ENCODE measurements at regions not wholly inside any gene's neighbourhood (a gene's known extent, or its start where the extent isn't known, plus 50 kb on each side); places are given as distances from the start of the nearest gene placed in this dataset.
"Not testable (repeated sequence)": the region's sequence is repeated elsewhere in the genome, so short reads cannot be mapped to it uniquely, and the experiment has no call there.

DNA sequence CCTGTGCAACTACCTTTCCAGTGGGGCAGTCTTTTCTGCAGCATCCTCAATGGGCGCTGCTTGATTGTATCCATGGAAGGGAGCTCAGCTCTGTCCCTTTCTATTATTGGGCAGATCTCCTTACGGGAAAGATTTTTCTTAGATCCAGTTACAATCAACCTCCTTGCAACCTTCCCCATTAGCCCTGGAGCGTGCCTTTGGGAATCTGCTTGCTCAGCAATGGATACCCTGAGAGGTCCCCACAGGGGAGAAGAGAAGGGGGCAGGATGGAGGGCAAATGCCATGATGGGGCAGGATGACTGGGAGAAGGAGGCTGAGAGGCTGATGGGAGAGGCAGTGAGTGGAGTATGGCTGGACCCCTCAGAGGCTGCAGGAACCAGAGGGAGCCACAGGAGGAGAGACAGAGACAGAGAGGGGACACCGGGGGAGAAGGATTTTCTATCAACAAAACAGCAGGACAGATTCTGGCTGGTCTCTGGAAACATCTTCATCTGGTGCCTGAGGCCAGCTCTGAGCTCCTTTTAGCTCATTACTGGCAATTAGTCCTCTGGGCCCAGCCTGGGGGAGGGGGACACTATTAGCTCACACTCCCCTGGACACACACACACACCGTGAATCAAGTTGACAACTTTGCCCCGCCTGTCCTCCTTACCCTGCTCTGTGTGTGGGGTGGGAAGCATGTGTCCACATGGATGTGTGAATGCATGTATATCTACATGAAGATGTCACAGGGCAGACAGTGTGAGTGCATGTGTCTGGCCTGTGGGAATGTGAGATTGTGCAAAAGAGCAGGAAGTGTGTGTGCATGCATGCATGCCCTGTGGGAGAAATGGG lies 80.8 kb upstream of the PAX2 start:
- peaks cover under 1% of the 10 kb centered on the region for H3K4me1 Mint-ChIP-seq (ENCODE audit: low read depth)
- no peaks in the 10 kb centered on the region for H3K36me3 Mint-ChIP-seq (ENCODE audit: low read depth)
- peaks cover 80% of the 10 kb centered on the region for H3K27me3 Mint-ChIP-seq
- H3K9me3 Mint-ChIP-seq, result no peaks in the 10 kb centered on the region
- no peak for DNase-seq
- no peak overlapping the region for H3K27ac Mint-ChIP-seq
- no peak overlapping the region for H3K4me3 Mint-ChIP-seq

DNA sequence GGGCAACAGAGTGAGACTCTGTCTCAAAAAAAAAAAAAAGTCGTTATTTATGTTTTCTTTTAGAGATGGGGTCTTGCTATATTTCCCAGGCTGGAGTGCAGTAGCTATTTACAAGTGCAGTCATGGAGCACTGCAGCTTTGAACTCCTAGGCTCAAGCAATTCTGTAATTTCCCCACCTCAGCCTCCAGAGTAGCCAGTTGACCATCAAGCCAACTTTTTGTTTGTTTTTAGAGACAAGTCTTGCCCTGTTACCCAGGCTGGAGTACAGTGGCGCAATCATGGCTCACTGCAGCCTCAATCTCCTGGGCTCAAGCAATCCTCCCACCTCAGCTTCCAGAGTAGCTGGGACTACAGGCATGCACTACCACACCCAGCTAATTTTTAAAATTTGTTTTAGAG lies 78.7 kb upstream of the PAX2 start:
- not testable (repeated sequence) for H3K9me3 Mint-ChIP-seq; H3K4me1 Mint-ChIP-seq (ENCODE audit: low read depth); DNase-seq; H3K36me3 Mint-ChIP-seq (ENCODE audit: low read depth); H3K4me3 Mint-ChIP-seq; H3K27ac Mint-ChIP-seq
- peaks cover 79% of the 10 kb centered on the region for H3K27me3 Mint-ChIP-seq

DNA sequence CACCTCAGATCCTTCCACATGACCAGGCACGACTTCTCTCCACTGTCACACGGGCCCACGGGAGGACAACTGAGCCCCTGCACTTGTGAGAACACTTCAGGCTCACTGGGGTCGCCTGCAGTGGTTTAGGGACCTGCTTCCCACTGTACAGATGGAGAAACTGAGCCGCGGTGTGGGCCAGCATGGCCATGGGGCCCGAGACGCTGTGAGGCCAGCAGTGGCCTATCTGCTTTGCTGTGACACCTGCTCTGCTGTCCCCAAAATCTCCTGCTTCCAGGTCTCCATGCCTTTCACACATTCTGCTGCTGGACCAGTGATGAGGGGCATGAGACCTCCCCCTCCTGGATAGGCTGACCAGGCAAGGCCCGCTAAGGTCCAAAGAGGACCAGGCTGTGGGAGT lies 75.8 kb upstream of the PAX2 start:
- Mint-ChIP-seq H3K27me3 (peaks cover 85% of the 10 kb centered on the region), H3K4me3 (no peak overlapping the region), H3K36me3 (ENCODE audit: low read depth) (no peaks in the 10 kb centered on the region), H3K4me1 (ENCODE audit: low read depth) (peaks cover 5% of the 10 kb centered on the region), H3K27ac (no peak overlapping the region), H3K9me3 (no peaks in the 10 kb centered on the region)
- DNase-seq, result no peak

DNA sequence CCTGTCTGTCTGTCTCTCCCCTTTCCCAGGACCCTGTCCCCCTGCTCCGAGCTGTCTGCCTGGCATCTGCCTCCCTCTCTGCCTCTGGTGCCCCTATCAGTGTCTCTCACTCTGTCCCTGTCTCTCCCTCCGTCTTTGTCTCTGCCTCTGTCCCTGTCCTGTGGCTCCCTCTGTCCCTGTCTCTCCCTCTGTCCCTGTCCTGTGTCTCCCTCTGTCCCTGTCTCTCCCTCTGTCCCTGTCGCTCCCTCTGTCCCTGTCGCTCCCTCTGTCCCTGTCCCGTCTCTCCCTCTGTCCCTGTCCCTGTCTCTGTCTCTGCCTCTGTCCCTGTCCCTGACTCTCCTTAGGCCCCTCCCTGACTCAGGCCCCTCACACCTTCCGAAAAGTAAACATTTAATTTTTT lies 75.0 kb upstream of the PAX2 start:
- DNase-seq, result no peak
- no peaks in the 10 kb centered on the region for H3K9me3 Mint-ChIP-seq
- peaks cover 83% of the 10 kb centered on the region for H3K27me3 Mint-ChIP-seq
- H3K36me3 Mint-ChIP-seq (ENCODE audit: low read depth), result no peaks in the 10 kb centered on the region
- peaks cover 5% of the 10 kb centered on the region for H3K4me1 Mint-ChIP-seq (ENCODE audit: low read depth)
- H3K4me3 Mint-ChIP-seq, result no peak overlapping the region
- no peak overlapping the region for H3K27ac Mint-ChIP-seq

DNA sequence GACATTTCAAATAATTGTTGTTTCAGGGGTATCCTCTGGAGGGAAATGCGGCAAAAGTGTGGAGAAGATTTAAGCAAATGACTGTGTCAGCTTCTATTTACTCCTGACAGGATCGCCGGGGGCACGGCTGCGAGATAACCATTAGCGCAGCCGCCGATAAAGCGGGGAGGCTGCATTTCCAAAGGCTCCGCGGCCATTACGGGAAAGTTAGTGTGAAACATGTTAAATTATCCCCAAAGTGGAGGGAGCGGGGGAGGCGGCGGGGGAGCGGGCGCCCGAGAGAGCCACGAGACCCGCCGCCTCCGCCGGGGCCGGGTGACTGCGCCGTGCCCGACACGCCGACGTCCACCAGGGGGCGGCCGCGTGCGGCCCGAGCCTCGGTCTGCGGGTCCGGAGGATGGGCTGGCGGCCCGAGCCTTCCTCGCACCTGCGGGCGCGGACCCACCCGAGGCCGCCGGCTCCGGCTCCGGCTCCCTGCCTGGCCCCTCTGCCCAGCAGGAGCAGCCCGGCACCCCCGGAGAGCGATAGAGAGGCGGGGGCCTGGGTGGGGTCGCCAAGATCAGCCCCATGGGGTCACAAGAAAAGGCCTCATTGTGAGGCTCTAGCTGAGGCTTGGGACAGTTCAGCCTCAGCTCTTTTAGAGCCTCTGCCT lies 74.4 kb upstream of the PAX2 start:
- no peak overlapping the region for H3K4me3 Mint-ChIP-seq
- H3K27me3 Mint-ChIP-seq, result peaks cover 86% of the 10 kb centered on the region
- no peak overlapping the region for H3K27ac Mint-ChIP-seq
- DNase-seq, result peak; percentile 81
- H3K9me3 Mint-ChIP-seq, result no peaks in the 10 kb centered on the region
- H3K36me3 Mint-ChIP-seq (ENCODE audit: low read depth), result no peaks in the 10 kb centered on the region
- H3K4me1 Mint-ChIP-seq (ENCODE audit: low read depth), result peaks cover 5% of the 10 kb centered on the region

DNA sequence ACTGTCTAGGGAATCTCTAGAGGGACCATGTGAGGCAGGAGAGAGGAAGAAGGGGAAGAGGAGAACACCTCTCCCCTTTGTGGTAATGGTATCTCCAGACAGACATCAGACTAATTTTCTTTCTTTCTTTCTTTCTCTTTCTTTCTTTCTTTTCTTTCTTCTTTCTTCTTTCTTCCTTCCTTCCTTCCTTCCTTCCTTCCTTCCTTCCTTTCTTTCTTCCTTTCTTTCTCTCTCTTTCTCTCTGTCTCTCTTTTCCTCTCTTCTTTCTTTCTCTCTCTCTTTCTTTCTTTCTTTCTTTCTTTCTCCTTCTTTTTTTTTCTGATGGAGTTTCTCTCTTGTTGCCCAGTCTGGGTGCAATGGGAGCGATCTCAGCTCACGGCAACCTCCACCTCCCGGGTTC lies 73.2 kb upstream of the PAX2 start:
- Mint-ChIP-seq H3K4me3 (no peak overlapping the region), H3K9me3 (no peaks in the 10 kb centered on the region), H3K27me3 (peaks cover 89% of the 10 kb centered on the region), H3K27ac (no peak overlapping the region), H3K4me1 (ENCODE audit: low read depth) (peaks cover 5% of the 10 kb centered on the region), H3K36me3 (ENCODE audit: low read depth) (no peaks in the 10 kb centered on the region)
- DNase-seq, result no peak

DNA sequence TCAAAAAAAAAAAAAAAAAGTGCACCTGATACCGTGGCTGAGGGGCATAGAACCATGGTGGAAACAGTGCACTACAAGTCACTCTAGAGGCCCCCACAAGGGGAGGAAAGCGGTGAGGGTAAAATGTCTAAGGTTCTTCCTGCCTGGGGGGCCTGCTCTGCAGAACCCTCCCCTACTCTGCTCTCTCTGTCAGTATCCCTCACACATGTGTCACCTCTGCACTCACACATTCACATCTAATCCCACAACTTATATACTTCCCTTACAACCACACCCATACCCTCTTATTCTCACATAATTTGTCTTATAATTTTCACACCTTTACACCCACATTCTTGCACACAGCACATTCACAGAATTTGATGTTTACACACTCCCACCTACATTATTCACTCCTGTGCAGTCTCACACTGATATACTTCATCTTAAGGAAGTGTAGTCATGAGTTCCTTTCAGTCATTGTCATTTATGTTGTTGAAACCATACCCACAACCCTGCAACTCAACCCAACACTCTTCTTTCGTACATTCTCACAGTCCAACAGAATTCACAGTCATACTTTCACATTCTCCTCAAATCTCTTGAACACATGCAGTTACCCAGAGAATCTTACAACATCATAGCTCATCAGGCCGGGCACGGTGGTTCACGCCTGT lies 68.0 kb upstream of the PAX2 start:
- Mint-ChIP-seq H3K4me1 (ENCODE audit: low read depth) (peaks cover 7% of the 10 kb centered on the region), H3K36me3 (ENCODE audit: low read depth) (no peaks in the 10 kb centered on the region), H3K27ac (no peak overlapping the region), H3K27me3 (peaks cover 89% of the 10 kb centered on the region), H3K4me3 (no peak overlapping the region), H3K9me3 (no peaks in the 10 kb centered on the region)
- no peak for DNase-seq

DNA sequence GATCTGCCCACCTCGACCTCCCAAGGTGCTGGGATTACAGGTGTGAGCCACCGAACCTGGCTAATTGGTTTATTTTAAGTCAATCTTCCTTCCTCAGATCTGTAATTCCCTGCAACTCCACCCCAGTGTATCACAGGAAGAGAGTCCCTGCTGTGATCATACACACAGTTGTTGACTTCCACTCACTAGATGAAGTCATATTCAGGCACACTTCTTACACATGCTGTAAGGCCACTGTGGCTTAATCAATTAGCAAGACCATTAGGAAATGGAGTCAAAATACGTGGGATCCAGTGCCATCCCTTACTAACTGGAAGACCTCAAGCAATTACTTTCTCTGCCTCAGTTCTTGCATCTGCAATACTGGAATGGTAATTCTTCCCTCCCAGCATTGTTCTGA lies 66.1 kb upstream of the PAX2 start:
- Mint-ChIP-seq H3K27me3 (peaks cover 88% of the 10 kb centered on the region), H3K36me3 (ENCODE audit: low read depth) (no peaks in the 10 kb centered on the region), H3K27ac (no peak overlapping the region), H3K4me1 (ENCODE audit: low read depth) (peaks cover 7% of the 10 kb centered on the region), H3K9me3 (no peaks in the 10 kb centered on the region), H3K4me3 (no peak overlapping the region)
- DNase-seq, result no peak

DNA sequence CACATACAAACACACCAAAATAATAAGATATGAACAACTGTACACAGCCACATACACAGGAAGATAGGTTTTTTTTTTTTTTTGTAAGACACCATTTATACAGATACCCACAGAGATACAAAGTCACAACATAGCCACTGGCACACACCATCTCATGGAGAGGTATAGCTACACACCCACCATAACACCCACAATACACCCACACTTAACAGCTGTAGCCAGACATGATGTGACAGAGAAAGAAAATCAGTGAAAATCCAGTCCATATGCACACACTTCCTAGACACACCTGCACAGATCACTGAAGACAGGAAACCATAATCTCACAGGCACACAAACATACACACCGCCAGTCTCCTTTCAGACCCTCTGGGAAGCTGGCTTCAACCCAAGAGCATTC lies 62.4 kb upstream of the PAX2 start:
- H3K27me3 Mint-ChIP-seq, result peaks cover 95% of the 10 kb centered on the region
- peaks cover 3% of the 10 kb centered on the region for H3K4me1 Mint-ChIP-seq (ENCODE audit: low read depth)
- H3K9me3 Mint-ChIP-seq, result no peaks in the 10 kb centered on the region
- no peak overlapping the region for H3K27ac Mint-ChIP-seq
- no peak for DNase-seq
- H3K4me3 Mint-ChIP-seq, result no peak overlapping the region
- no peaks in the 10 kb centered on the region for H3K36me3 Mint-ChIP-seq (ENCODE audit: low read depth)

DNA sequence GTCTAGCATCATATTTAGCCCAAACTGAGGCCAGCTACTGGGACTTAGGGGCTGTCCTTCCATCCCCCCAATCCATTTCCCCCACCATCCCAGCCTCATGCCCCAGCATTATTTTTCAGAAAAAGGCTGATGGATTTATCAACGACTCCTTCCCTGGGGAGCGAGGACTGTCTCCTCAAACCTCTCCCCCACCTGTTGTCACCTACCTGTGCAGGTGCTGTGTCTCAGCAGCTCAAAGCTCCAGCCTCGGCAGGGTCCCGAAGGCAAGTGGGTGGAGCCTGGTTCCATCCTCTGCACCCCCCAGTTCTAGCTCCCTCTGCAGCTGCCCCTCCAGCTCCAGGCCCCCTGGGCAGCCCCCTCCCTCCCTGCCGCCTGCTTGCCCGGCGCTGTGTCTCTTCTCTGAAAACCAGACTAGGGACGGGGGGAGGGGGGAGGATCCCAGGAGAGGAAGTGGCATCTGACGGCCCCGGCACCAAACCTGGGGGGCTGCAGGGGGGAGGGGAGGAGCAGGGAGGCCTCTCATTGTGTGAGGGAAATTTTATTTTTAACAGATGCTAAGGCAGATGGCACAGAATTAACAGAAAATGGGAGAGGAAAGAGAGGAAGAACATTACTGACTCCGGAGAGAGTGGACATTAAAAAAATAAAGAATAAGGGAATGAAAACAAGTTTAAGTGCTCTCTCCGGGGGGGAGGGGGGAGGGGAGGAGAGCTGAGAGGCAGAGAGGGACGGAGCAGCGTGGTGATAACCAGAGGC lies 61.7 kb upstream of the PAX2 start:
- Mint-ChIP-seq H3K27me3 (peaks cover 95% of the 10 kb centered on the region), H3K9me3 (no peaks in the 10 kb centered on the region), H3K36me3 (ENCODE audit: low read depth) (no peaks in the 10 kb centered on the region), H3K4me1 (ENCODE audit: low read depth) (peaks cover 5% of the 10 kb centered on the region), H3K4me3 (no peak overlapping the region), H3K27ac (no peak overlapping the region)
- no peak for DNase-seq

DNA sequence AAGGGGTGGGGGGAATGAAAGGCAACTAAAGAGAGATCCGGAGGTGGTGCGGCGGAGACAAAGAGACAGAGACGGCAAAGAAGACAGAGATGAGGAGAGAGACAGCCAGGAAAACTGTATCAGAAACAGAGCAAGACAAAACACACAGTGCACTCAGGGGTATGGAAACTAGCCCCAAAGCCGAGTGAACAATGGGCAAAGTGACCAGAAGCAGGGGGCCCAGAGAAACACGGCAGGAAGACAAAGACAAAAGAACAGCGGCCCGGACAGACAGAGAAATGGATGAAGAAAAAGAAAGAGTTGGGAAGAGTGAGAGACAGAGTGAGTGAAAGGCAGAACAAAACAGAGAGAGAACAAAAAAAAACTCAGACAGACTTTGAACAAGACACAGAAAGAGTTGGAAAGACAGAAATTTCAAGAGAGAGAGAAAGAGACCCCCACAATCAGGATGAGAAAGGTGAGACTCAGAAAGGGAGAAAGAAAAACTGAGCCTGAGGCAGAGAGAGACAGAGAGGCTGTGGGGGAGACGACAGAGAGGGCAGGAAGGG lies 60.6 kb upstream of the PAX2 start:
- peaks cover 5% of the 10 kb centered on the region for H3K4me1 Mint-ChIP-seq (ENCODE audit: low read depth)
- H3K4me3 Mint-ChIP-seq, result no peak overlapping the region
- no peaks in the 10 kb centered on the region for H3K9me3 Mint-ChIP-seq
- DNase-seq, result no peak
- no peaks in the 10 kb centered on the region for H3K36me3 Mint-ChIP-seq (ENCODE audit: low read depth)
- H3K27me3 Mint-ChIP-seq, result peaks cover 96% of the 10 kb centered on the region
- no peak overlapping the region for H3K27ac Mint-ChIP-seq

DNA sequence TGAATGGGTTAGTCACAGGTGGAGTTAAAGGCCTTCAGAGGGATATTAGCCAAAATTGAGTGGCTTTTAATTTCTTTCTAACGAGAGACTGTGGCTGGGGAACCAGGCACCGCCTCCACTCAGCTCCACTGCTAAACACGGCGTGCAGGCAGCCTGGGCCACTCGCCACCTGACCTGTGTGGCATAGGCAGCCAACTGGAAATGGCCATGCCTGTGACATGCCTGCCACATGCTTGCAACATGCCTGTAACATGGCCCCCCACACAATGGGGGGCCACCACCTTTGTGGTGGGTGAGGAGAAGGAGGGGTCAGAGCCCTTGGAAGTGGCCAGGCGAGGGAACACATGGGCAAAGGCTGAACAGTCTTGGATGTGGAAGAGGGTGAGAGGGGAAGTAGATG lies 60.1 kb upstream of the PAX2 start:
- Mint-ChIP-seq H3K27ac (no peak overlapping the region), H3K4me1 (ENCODE audit: low read depth) (peaks cover 5% of the 10 kb centered on the region), H3K9me3 (no peaks in the 10 kb centered on the region), H3K4me3 (no peak overlapping the region), H3K36me3 (ENCODE audit: low read depth) (no peaks in the 10 kb centered on the region), H3K27me3 (peaks cover 92% of the 10 kb centered on the region)
- no peak for DNase-seq

DNA sequence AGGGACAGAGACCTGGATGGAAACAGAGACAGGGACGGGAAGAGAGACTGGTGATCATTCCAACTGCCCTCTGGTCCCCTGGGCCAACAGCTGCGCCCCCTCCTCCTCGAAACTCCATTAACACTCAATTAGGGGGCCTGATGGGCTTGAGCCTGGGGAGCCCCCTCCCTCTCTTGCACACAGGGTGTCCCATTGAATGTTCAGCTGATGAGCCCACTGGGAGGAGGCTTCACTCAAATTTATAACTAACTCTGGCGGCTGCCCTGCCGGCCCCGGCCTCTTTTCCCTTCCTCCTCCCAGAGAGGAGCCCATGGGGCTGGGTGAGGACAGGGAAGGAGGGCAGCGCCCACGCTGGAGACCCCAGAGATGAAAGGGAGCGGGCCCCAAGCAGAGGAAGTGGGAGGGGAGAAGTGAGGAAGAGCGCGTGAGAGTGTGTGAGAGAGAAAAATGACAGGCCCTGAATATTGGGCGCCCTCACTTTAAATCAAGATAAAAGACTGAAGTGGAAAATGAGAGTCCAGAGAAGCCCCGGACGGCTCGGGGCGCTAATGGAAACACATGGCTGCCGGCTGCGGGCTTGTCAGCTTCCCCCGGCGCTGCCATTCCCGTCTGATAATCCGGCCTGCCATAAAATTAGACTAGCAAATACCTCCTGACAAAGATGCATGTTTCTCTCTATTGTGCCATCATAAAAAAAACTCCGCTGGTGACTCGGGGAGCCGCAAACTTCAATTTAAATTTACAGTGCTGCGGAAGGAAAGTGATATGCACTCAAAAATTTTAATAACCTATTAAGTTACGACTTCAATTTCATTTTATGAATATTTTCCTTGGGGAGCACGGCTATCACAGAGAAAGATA lies 58.0 kb upstream of the PAX2 start:
- no peak overlapping the region for H3K4me3 Mint-ChIP-seq
- no peak overlapping the region for H3K27ac Mint-ChIP-seq
- DNase-seq, result no peak
- peaks cover 89% of the 10 kb centered on the region for H3K27me3 Mint-ChIP-seq
- no peaks in the 10 kb centered on the region for H3K36me3 Mint-ChIP-seq (ENCODE audit: low read depth)
- H3K4me1 Mint-ChIP-seq (ENCODE audit: low read depth), result peaks cover 4% of the 10 kb centered on the region
- H3K9me3 Mint-ChIP-seq, result no peaks in the 10 kb centered on the region

DNA sequence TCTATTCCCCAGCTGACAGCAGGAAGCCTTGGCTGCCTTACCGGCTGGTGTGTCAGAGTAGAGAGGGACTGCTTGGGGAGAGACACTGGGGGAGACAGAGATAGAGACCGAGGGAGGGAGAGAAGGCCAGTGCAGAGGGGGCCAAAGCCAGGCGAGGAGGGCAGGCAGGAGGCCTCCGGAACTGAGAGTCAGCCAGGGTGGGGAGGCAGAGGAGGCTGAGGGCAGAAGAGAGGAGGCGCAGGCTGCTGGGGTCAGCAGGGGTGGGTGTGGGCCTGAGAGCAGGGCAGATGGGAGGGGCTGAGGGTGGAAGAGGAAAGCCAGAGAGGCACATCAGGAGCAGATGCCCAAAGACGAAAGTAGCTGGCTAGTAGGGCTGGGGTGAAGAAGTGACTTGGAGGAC lies 57.2 kb upstream of the PAX2 start:
- Mint-ChIP-seq H3K27me3 (peaks cover 81% of the 10 kb centered on the region), H3K4me3 (no peak overlapping the region), H3K36me3 (ENCODE audit: low read depth) (no peaks in the 10 kb centered on the region), H3K4me1 (ENCODE audit: low read depth) (peaks cover 4% of the 10 kb centered on the region), H3K9me3 (no peaks in the 10 kb centered on the region), H3K27ac (no peak overlapping the region)
- DNase-seq, result no peak

Data from activated T-cell treated with anti-CD3 and anti-CD28 coated beads, Interleukin-2, amount 50 U/mL, for 24 hours (primary cell).